Endothelial cell of umbilical vein (primary cell): ENCODE measurements at regions not wholly inside any gene's neighbourhood (a gene's known extent, or its start where the extent isn't known, plus 50 kb on each side); places are given as distances from the start of the nearest gene placed in this dataset.

ENCODE experiments used
- BruUV-seq: library from RNA; stranded (reverse); fragments of 400-500 nt; replicated peaks from 2 replicates; lab custom pipeline; 2021; lab: Mats Ljungman, UMichigan
- CTCF ChIA-PET: fragments of 300-600, 350-600 bp; sonication (Branson Sonifier 250); formaldehyde crosslinking; loops from one replicate; lab custom pipeline; 2021; ENCODE audit warnings: antibody characterized with exemption, inconsistent platforms; lab: Charles Lee
- POLR2A ChIA-PET: fragments of 300-600, 350-600 bp; sonication (Branson Sonifier 250); formaldehyde crosslinking; loops from one replicate; lab custom pipeline; 2021; ENCODE audit warnings: antibody characterized with exemption, inconsistent platforms; lab: Charles Lee
- DNase-seq: peaks from one replicate; pipeline ENCODE4 v3.0.0-alpha.2; 2011; ENCODE audit warnings: low read depth, low spot score
- FAIRE-seq: peaks from 2 replicates; lab custom pipeline; 2011; peaks lifted over from hg19 to GRCh38; lab: Jason Lieb, UNC
- H2AFZ ChIP-seq: 2 replicates; pipeline ENCODE4 v1.6.0; 2012; ENCODE audit warnings: low read depth, low read length, control low read depth, inconsistent platforms
- H3K27ac ChIP-seq: 2 replicates; pipeline ENCODE4 v1.5.1; 2011; ENCODE audit warnings: low read depth, mild to moderate bottlenecking, control low read depth, low read length, moderate library complexity; ENCODE audit not compliant: insufficient read depth
- H3K27me3 ChIP-seq, 2 experiments: 2 replicates each; pipeline versions ENCODE4 v1.6.0 to v1.6.1; 2011; ENCODE audit warnings: low read length in 2 of 2, mixed read lengths in 1 of 2; ENCODE audit not compliant: control insufficient read depth in 2 of 2, insufficient read depth in 2 of 2
- H3K36me3 ChIP-seq, 2 experiments: 2 replicates in 1 of 2; 3 replicates in 1 of 2; pipeline ENCODE4 v1.5.1; 2011; ENCODE audit warnings: low read length in 2 of 2, mild to moderate bottlenecking in 1 of 2, moderate library complexity in 1 of 2; ENCODE audit not compliant: control insufficient read depth in 2 of 2, insufficient read depth in 2 of 2; ENCODE audit errors: extremely low read depth in 1 of 2
- H3K4me1 ChIP-seq: 3 replicates; pipeline ENCODE4 v1.5.1; 2011; ENCODE audit warnings: mild to moderate bottlenecking, low read length; ENCODE audit not compliant: control insufficient read depth, insufficient read depth; ENCODE audit errors: extremely low read depth
- H3K4me2 ChIP-seq: 2 replicates; pipeline ENCODE4 v1.6.1; 2011; ENCODE audit warnings: low read length, control low read depth, mixed read lengths; ENCODE audit not compliant: insufficient read depth
- H3K4me3 ChIP-seq, 3 experiments: fragments of 200-600 bp in 1 of 3; sonication (generic), shearing (Covaris generic) in 1 of 3; replicated peaks in 1 of 3; 2 replicates each; pipeline ENCODE4 v1.5.1; 2011 to 2016; ENCODE audit warnings: control low read depth in 3 of 3, low read length in 3 of 3, mild to moderate bottlenecking in 2 of 3, inconsistent platforms in 1 of 3, low read depth in 1 of 3, moderate library complexity in 1 of 3; ENCODE audit not compliant: insufficient read depth in 1 of 3
- H3K79me2 ChIP-seq: 2 replicates; pipeline ENCODE4 v1.6.0; 2012; ENCODE audit warnings: low read length, inconsistent platforms; ENCODE audit not compliant: control insufficient read depth, insufficient read depth
- H3K9ac ChIP-seq: replicated peaks from 2 replicates; pipeline ENCODE3; 2011; ENCODE audit warnings: low read length, control low read depth; ENCODE audit not compliant: insufficient read depth; ENCODE audit errors: extremely low read depth
- H3K9me1 ChIP-seq: replicated peaks from 3 replicates; pipeline ENCODE4 v1.6.0; 2011; ENCODE audit warnings: mild to moderate bottlenecking, low read length; ENCODE audit not compliant: control insufficient read depth, insufficient read depth; ENCODE audit errors: extremely low read depth
- H3K9me3 ChIP-seq: replicated peaks from 2 replicates; pipeline ENCODE4 v1.5.1; 2012; ENCODE audit warnings: low read length, inconsistent platforms; ENCODE audit not compliant: control insufficient read depth, insufficient read depth
- H4K20me1 ChIP-seq: replicated peaks from 2 replicates; pipeline ENCODE3; 2011; ENCODE audit warnings: mild to moderate bottlenecking, low read length; ENCODE audit not compliant: control insufficient read depth, insufficient read depth; ENCODE audit errors: extremely low read depth
- CTCF ChIP-seq, 2 donors: IDR thresholded peaks; 1 replicate in 1 of 2; 2 replicates in 1 of 2; pipeline ENCODE4 v1.5.1; 2011; ENCODE audit warnings: low read length in 2 of 2, mild to moderate bottlenecking in 2 of 2, moderate library complexity in 2 of 2, control low read depth in 1 of 2, inconsistent platforms in 1 of 2, low read depth in 1 of 2; ENCODE audit not compliant: insufficient read depth in 1 of 2; ENCODE audit errors: extremely low read depth in 1 of 2
- EZH2 ChIP-seq: IDR thresholded peaks from 2 replicates; pipeline ENCODE4 v1.6.1; 2012; ENCODE audit warnings: borderline replicate concordance, low read depth, mild to moderate bottlenecking, moderate library complexity, low read length, inconsistent platforms; ENCODE audit not compliant: severe bottlenecking
- POLR2A ChIP-seq: IDR thresholded peaks from 2 replicates; pipeline ENCODE4 v1.6.1; 2012; ENCODE audit warnings: low read depth, mild to moderate bottlenecking, control low read depth, low read length
- POLR2AphosphoS5 ChIP-seq: IDR thresholded peaks from 2 replicates; pipeline ENCODE4 v1.6.1; 2012; ENCODE audit warnings: low read depth, mild to moderate bottlenecking, control low read depth, low read length, moderate library complexity; ENCODE audit not compliant: insufficient read depth
- dilution Hi-C: fragments of 300-500 bp; cut with MboI; formaldehyde crosslinking; loops from one replicate; pipeline ENCODE4 v1.15.0; 2019; ENCODE audit warnings: low sequenced_read_pairs; ENCODE audit not compliant: extremely low pct_ligation_motif_present
- intact Hi-C: fragments of 100-400 bp; cut with micrococcal nuclease; formaldehyde crosslinking; loops from one replicate; pipeline ENCODE4 v1.10.0; 2022

GRCh38 chr1:80594013-80594412, 1206.7 kb upstream of the ADGRL2 start:
- Histone ChIP-seq H3K9me3 (no peaks in the 10 kb centered on the region), H3K4me2 (no peak overlapping the region), H3K9me1 (no peaks in the 10 kb centered on the region), H2AFZ (no peak overlapping the region), H4K20me1 (no peaks in the 10 kb centered on the region), H3K27ac (no peak overlapping the region), H3K4me3 (no peak overlapping the region), H3K27me3 (no peaks in the 10 kb centered on the region), H3K9ac (no peak overlapping the region), H3K79me2 (no peaks in the 10 kb centered on the region), H3K36me3 (no peaks in the 10 kb centered on the region), H3K4me1 (no peaks in the 10 kb centered on the region)
- BruUV-seq = no TSS peak
- intact Hi-C loops = no loop called here
- ChIA-PET POLR2A (no interaction called here), CTCF (no interaction called here)
- dilution Hi-C loops = no loop called here
- DNase-seq (no peak), FAIRE-seq (no peak)
- TF ChIP-seq EZH2 (no peak), POLR2A (no peak), POLR2AphosphoS5 (no peak), CTCF (IDR thresholded peaks at IDR 0.05; ENCODE audit: extremely low read depth in 1 of 2, insufficient read depth in 1 of 2, low read depth in 1 of 2, low read length in 2 of 2) (no peak)

DNA sequence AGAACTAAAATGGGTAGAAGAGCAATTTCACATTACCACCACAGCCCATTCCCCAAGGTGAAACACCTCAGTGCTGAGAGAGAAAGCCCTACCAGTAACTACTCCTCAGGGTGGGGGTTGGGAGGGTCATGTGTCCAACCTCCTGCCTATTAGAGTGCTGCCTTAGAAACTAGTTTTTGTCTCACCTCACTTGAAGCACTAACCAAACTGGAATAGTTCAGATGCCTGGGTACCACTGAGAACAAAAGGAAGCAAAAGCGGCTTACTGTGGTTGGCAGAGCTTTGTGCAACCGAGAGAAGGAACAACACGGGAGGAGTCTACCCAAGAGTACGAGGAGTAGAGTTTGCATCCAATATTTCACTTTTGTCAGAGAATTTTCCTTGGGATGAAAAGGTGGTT, 1207.5 kb upstream of the ADGRL2 start:
- FAIRE-seq = no peak

More for the DNA sequence above, 1207.5 kb upstream of the ADGRL2 start:
- CTCF ChIA-PET = no interaction called here
- TF ChIP-seq POLR2AphosphoS5 = no peak
- POLR2A ChIA-PET = no interaction called here
- Histone ChIP-seq H3K9me1 (no peaks in the 10 kb centered on the region), H3K9ac (no peak overlapping the region), H3K27ac (no peak overlapping the region), H3K9me3 (no peaks in the 10 kb centered on the region), H3K4me1 (no peaks in the 10 kb centered on the region), H3K27me3 (no peaks in the 10 kb centered on the region), H4K20me1 (no peaks in the 10 kb centered on the region), H3K4me3 (no peak overlapping the region), H3K4me2 (no peak overlapping the region), H2AFZ (no peak overlapping the region), H3K36me3 (no peaks in the 10 kb centered on the region), H3K79me2 (no peaks in the 10 kb centered on the region)
- no peak for DNase-seq
- intact Hi-C loops (no loop called here), dilution Hi-C loops (no loop called here)
- BruUV-seq = no TSS peak
